Brain microvascular endothelial cell (primary cell): ENCODE measurements at regions not wholly inside any gene's neighbourhood (a gene's known extent, or its start where the extent isn't known, plus 50 kb on each side); places are given as distances from the start of the nearest gene placed in this dataset.

Experiments
- DNase-seq: peaks from one replicate; pipeline ENCODE4 v3.0.0-alpha.2; 2020
- H3K27ac ChIP-seq: fragments of 250-450 bp; sonication (Bioruptor Pico); 2 replicates; pipeline ENCODE4 v1.5.1; 2020; ENCODE audit warnings: mild to moderate bottlenecking, moderate library complexity
- H3K27me3 ChIP-seq: fragments of 250-450 bp; sonication (Bioruptor Pico); replicated peaks from 2 replicates; pipeline ENCODE4 v1.5.1; 2020; ENCODE audit warnings: mild to moderate bottlenecking
- H3K36me3 ChIP-seq: fragments of 250-450 bp; sonication (Bioruptor Pico); replicated peaks from 2 replicates; pipeline ENCODE4 v1.5.1; 2020; ENCODE audit warnings: mild to moderate bottlenecking
- H3K4me3 ChIP-seq: 2 replicates; pipeline ENCODE4 v1.5.1; 2011; ENCODE audit warnings: low read depth, mild to moderate bottlenecking, control low read depth, low read length, moderate library complexity
- CTCF ChIP-seq: IDR thresholded peaks from 2 replicates; pipeline ENCODE4 v1.5.1; 2011; ENCODE audit warnings: low read depth, mild to moderate bottlenecking, moderate library complexity, low read length, control low read depth, inconsistent platforms; ENCODE audit errors: missing control alignments
- in situ Hi-C: cut with HindIII; loops from 2 replicates; pipeline ENCODE4 v1.10.0; 2017; ENCODE audit warnings: low sequenced_read_pairs, low pct_ligation_motif_present

DNA sequence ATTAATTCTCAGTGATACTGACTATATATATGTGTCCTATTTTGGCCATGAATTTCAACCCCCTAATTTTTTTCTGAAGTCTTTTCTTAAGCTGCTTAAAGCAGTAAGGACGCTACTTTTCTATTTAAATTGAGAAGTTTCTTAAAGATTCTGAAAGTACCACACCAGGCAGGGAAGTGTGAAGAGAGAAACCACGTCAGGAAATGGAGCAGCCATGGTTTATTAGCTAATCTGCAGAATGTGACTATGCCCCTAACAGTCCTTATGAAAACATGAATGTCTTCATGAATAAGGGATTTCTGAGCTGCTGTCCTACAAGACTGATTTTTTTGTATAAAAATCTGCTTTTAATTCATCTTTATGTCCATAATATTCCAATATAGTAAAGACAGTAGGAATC lies 1724.3 kb upstream of the C9orf72 start:
- Histone ChIP-seq H3K4me3 (no peak overlapping the region), H3K27ac (no peak overlapping the region), H3K36me3 (no peaks in the 10 kb centered on the region), H3K27me3 (no peaks in the 10 kb centered on the region)
- in situ Hi-C loops, result no loop called here
- no peak for TF ChIP-seq CTCF
- no peak for DNase-seq

- no peak for DNase-seq
- Histone ChIP-seq H3K27ac (no peak overlapping the region), H3K27me3 (no peaks in the 10 kb centered on the region), H3K4me3 (no peak overlapping the region), H3K36me3 (no peaks in the 10 kb centered on the region)
- in situ Hi-C loops, result loop anchor here (25.0 kb wide), 1 partner anchor 101 kb away; no protein-coding TSS in a partner anchor
- TF ChIP-seq CTCF, result no peak
These were observed 1737.9 kb upstream of the C9orf72 start for GRCh38 chr9:29311221-29311620.

DNA sequence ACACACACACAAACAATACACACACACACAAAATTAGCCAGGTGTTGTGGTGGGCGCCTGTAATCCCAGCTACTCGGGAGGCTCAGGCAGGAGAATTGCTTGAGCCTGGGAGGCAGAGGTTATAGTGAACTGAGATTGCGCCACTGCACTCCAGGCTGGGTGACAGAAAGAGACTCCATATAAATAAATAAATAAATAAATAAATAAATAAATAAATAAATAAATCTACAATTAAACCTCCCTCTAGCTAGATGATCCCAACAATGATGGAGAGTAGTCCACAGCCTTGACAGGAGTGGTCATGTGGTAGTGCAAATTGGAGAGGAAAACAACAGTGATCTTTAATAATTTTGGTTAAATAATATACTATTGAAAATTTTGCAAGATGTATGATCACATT lies 1739.0 kb upstream of the C9orf72 start:
- DNase-seq, result no peak
- Histone ChIP-seq H3K36me3 (no peaks in the 10 kb centered on the region), H3K27ac (no peak overlapping the region), H3K27me3 (no peaks in the 10 kb centered on the region), H3K4me3 (no peak overlapping the region)
- no peak for TF ChIP-seq CTCF
- in situ Hi-C loops, result loop anchor here (25.0 kb wide), 1 partner anchor 100 kb away; no protein-coding TSS in a partner anchor

GRCh38 chr9:29319736-29320513 lies 1746.6 kb upstream of the C9orf72 start:
- TF ChIP-seq CTCF, result no peak
- Histone ChIP-seq H3K36me3 (no peaks in the 10 kb centered on the region), H3K27me3 (no peaks in the 10 kb centered on the region), H3K27ac (no peak overlapping the region), H3K4me3 (no peak overlapping the region)
- DNase-seq, result no peak
- in situ Hi-C loops, result loop anchor here (25.0 kb wide), 1 partner anchor 92 kb away; no protein-coding TSS in a partner anchor

- Histone ChIP-seq H3K4me3 (no peak overlapping the region), H3K27ac (no peak overlapping the region), H3K36me3 (no peaks in the 10 kb centered on the region), H3K27me3 (no peaks in the 10 kb centered on the region)
- no peak for TF ChIP-seq CTCF
- DNase-seq, result no peak
- in situ Hi-C loops, result loop anchor here (25.0 kb wide), 1 partner anchor 90 kb away; no protein-coding TSS in a partner anchor
These were observed 1749.0 kb upstream of the C9orf72 start for GRCh38 chr9:29322240-29322639.
